ENCODE measurements at regions not wholly inside any gene's neighbourhood (a gene's known extent, or its start where the extent isn't known, plus 50 kb on each side); places are given as distances from the start of the nearest gene placed in this dataset.

- TF ChIP-seq CTCF (IDR thresholded peaks at IDR 0.05): no peak
- TF ChIP-seq POLR2A (IDR thresholded peaks at IDR 0.05): no peak
- TF ChIP-seq POLR2AphosphoS5 (IDR thresholded peaks at IDR 0.05): no peak
These were observed 482.8 kb upstream of the NFIA start for GRCh38 chr1:60599574-60599973.
